ENCODE measurements at regions not wholly inside any gene's neighbourhood (a gene's known extent, or its start where the extent isn't known, plus 50 kb on each side); places are given as distances from the start of the nearest gene placed in this dataset.

DNA sequence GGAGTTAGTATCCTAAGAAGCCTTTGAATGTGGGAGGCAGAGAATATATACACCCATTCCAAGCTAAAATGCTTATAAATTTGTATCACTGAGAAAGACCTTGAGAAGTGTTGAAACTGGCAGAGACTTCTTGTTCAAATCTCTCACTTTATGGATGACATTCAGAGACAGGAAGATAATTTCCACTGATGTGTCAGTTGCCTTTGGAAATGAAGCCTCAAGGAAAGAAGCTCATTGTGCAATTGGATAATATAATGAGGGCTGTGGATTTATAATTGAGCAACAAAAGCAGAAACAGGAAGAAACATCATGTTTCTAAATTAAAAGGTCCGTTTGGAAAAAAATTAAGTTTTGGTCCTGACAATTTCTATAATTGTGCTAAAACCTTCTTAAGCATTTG is 789.9 kb upstream of the IGFBP3 start:
- no peak for ATAC-seq

GRCh38 chr7:46707973-46708372 is 786.9 kb upstream of the IGFBP3 start:
- ATAC-seq = no peak

GRCh38 chr7:46705386-46706255 is 784.5 kb upstream of the IGFBP3 start:
- no peak for ATAC-seq

DNA sequence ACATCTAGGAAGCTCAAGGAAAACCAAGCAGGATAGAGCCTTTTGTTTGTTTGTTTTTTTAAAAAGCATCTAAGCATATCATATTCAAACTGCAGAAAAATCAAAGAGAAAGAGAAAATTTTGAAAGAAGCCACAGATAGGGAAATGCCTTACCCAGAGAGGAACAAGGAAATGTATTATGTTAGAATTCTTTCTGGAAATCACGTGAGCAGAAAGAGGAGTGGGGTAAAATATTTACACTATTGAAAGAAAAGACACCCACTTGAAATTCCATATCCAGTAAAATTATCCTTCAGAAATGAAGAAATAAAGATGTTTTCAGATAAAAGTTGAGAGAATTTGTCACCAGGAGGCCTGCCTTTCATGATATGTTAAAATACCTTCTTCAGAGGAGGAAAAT is 775.7 kb upstream of the IGFBP3 start:
- no peak for ATAC-seq

- no peak for ATAC-seq
Measured at GRCh38 chr7:46695051-46695708, 774.1 kb upstream of the IGFBP3 start.

GRCh38 chr7:46694058-46694457 is 773.0 kb upstream of the IGFBP3 start:
- no peak for ATAC-seq

GRCh38 chr7:46687203-46687602 is 766.1 kb upstream of the IGFBP3 start:
- ATAC-seq = no peak

DNA sequence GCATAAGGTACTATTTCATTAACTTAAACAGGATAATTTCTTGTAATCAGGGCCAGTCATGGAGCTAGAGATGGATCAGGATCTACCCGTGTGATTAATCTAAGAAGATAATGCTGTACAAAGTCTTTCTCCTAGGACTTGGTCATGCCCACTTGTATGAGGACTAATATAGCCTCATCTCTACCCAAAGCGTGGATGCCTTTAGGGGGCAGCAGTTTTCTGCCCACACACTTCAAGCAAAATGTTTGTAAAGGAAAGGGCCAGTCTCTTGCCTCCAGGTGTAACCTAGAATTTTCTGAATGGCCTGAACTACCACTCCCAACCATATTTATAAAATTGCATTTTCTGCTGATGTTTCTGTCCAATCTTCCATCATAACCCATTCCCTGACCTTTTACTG is 764.0 kb upstream of the IGFBP3 start:
- no peak for ATAC-seq

DNA sequence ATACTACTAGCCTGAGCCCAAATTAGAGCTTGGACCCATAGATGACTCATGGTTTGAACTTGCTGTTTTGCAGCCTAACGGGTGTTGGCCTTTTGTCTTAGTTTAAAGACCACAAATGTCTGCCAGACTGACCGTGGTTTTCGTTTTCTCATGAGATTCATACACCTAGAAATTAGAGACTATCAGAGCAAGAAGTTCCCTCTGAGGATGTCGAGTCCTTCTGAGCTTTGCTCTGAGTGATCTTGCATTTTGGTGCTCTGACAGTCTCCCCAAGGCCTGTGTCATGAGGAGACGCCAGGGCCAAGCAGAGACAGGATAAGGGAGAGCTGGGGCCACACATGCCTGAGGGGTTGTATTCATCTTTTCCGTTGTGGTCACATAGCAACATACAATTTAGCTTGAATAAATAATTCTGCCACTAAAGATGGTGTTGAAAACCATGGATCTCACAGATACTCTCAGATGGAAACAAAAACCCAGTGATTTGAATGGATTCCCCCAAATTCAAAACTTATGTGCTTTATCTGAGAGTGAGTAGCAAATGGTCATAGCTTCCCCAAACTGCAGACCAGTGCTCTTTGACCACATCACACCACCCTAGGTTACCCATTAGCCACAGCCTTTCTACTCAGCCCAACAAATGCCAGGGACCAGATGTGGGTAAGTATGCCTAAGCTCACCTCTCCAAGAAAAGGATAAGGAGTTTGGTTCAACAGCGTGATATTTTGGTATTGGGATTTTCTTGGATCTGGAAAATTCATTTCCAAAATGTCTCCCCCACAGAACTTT is 762.0 kb upstream of the IGFBP3 start:
- ATAC-seq = no peak

DNA sequence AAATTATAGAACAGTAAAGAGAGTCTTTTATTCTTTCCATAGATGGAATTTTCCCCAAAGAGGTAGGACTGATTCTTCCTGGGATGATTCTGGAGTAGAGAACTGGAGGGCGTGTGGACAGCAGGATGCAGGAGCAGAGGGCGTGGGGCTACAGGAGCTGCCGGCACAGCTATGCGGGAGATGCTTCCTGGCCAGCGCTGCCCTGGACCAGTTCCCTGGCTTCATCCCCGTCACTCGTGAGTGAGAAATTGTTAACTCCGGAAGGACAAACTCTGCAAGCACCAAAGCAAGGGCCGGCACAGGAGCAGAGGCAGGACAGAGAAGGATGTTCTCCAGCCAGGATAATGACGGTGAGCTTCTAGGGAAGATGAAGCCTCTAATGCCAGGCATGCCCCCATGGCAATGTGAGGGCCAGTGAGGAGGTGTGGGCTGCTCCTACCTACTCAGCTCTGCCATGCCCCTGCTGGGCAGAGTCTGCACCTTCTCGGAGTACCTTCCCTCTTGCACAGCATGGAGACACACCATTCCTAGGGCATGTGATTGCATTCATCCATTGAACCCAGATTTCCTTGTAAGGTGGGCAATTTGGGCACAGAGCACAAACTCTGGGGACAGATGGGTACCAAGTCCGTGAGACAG is 760.9 kb upstream of the IGFBP3 start:
- ATAC-seq = no peak

DNA sequence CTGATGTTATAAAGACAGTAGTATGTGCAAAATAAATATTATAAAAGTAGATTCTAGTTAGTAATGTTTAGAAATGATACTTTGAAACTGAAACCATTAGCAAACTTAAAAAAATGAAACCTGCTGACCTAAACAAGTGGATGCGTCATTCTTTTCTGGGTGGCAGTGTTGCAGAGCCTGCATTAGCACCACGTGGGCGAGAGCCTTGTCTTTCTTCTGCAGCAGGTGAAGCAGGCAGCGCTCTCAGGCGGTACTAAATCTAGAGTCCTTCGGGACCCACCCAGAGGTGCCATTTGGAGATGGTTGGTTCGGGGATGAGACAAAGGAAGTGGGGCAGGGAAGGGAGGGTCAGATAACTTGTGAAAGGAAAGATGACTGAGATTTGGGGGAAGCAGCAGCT is 759.1 kb upstream of the IGFBP3 start:
- ATAC-seq = no peak

DNA sequence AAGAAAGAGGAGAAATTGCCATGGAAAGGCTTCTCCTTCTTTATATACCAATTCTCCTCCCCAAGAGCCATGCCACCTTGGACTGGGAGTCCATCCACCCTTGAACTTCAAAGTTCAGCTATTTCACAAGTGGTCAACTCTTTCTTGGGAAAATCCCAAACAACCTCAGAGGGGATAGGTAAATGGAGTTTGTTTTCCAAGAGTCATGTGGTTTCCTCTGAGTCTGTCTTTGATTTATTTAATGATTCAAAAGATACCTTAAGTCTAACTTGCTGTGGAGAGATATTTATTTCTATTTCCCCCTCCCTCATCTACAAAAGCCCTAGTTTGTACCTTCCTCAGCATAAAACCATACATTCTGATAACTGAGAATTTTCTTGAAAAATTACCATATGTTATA is 758.6 kb upstream of the IGFBP3 start:
- no peak for ATAC-seq

GRCh38 chr7:46678421-46678820 is 757.3 kb upstream of the IGFBP3 start:
- no peak for ATAC-seq

GRCh38 chr7:46675456-46675855 is 754.4 kb upstream of the IGFBP3 start:
- no peak for ATAC-seq

GRCh38 chr7:46672861-46673260 is 751.8 kb upstream of the IGFBP3 start:
- no peak for ATAC-seq

GRCh38 chr7:46671108-46671769 is 750.2 kb upstream of the IGFBP3 start:
- no peak for ATAC-seq

- no peak for ATAC-seq
Measured at GRCh38 chr7:46669028-46669427, 748.0 kb upstream of the IGFBP3 start.

GRCh38 chr7:46664453-46664852 is 743.4 kb upstream of the IGFBP3 start:
- no peak for ATAC-seq

GRCh38 chr7:46663025-46663424 is 742.0 kb upstream of the IGFBP3 start:
- ATAC-seq = no peak

DNA sequence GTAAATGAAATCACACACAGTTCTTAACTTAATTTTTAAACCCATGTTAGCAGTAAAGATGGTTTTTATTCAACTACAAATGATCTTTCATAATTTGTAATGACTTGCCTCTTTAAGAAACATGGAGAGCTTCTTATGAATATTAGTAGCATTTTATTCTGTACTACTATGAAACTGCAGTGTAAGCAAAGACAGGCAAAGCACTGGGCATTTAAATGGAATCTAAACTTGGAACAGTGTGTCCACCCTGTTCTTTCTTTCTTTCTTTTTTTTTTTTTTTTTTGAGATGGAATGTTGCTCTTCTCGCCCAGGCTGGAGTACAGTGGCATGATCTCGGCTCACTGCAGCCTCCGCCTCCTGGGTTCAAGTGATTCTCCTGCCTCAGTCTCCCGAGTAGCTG is 740.4 kb upstream of the IGFBP3 start:
- no peak for ATAC-seq

DNA sequence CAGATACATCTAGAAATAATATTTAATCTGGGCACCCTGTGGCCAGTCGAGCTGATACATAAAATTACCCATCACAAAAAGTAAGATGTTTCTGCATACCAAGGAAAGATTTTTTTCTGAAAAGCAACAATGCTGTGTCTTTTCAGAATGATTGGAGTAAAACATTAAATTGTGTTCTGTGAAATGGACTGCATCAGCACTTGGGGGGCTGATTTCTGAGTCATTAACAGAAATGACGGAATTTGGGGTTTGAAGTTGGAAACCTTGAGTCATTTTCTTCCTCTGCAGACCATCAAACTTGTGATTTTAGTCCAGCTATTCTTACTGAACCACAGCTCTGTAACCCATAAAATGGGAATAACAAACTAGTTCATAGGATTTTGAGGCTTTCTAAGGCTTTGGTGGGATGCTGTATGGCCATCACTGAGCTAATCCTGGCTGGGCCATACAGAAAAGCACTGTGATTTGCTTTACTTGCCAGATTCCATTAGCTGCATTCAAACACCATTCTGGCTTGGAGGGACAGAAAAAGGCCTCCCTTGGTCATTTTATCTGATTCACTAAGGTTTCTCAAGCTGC is 739.4 kb upstream of the IGFBP3 start:
- no peak for ATAC-seq

GRCh38 chr7:46658281-46658680 is 737.2 kb upstream of the IGFBP3 start:
- no peak for ATAC-seq
